ENCODE measurements at regions not wholly inside any gene's neighbourhood (a gene's known extent, or its start where the extent isn't known, plus 50 kb on each side); places are given as distances from the start of the nearest gene placed in this dataset.
"Not testable (repeated sequence)": the region's sequence is repeated elsewhere in the genome, so short reads cannot be mapped to it uniquely, and the experiment has no call there.

DNA sequence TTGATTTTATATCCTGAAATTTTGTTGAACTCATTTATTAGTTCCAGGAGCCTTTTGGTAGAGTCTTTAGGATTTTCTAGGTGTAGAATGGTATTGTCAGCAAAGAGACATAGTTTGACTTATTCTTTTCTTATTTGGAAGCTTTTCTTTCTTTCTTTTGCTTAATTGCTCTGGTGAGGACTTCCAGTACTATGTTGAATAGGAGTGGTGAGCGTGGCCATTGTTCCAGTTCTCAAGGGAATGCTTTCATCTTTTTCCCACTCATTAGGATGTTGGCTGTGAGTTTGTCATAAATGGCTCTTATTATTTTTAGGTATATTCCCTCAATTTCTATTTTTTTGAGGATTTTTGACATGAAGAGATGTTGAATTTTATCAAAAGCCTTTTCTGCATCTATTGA lies 182.2 kb upstream of the SPRY2 start:
- Mint-ChIP-seq H3K27ac (no peak overlapping the region), H3K27me3 (ENCODE audit: low read depth in 3 of 3) (peaks cover 0 to 3% (median 1%) of the 10 kb centered on the region in 3 donors), H3K9me3 (peaks cover 0 to 3% (median 0%) of the 10 kb centered on the region in 6 donors), H3K4me1 (peaks cover 0 to 5% of the 10 kb centered on the region in 2 donors), H3K36me3 (peaks cover 0 to 5% (median 0%) of the 10 kb centered on the region in 3 donors), H3K4me3 (no peak overlapping the region)
- DNase-seq: no peak

DNA sequence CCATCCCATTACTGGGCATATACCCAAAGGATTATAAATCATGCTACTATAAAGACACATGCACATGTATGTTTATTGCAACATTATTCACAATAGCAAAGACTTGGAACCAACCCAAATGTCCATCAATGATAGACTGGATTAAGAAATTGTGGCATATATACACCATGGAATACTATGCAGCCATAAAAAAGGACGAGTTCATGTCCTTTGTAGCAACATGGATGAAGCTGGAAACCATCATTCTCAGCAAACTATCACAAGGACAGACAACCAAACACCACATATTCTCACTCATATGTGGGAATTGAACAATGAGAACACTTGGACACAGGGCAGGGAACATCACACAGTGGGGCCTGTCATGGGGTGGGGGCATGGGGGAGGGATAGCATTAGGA lies 181.5 kb upstream of the SPRY2 start:
- not testable (repeated sequence) for H3K27ac Mint-ChIP-seq; H3K4me1 Mint-ChIP-seq; H3K36me3 Mint-ChIP-seq; DNase-seq; H3K27me3 Mint-ChIP-seq (ENCODE audit: low read depth in 3 of 3); H3K9me3 Mint-ChIP-seq; H3K4me3 Mint-ChIP-seq

DNA sequence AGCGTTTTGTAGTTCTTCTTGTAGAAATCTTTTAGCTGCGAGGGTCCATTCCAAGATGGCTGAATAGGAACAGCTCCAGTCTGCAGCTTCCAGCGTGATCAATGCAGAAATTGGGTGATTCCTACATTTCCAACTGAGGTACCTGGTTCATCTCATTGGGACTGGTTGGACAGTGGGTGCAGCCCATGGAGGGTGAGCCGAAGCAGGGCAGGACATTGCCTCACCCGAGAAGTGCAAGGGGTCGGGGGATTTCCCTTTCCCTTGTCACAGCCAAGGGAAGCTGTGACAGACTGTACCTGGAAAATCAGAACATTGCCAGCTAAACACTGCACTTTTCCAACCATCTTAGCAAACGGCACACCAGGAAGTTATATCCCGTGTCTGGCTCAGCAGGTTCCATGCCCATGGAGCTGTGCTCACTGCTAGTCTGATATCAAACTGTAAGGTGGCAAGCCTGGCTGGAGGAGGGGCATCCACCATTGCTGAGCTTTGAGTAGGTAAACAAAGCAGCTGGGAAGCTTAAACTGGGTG lies 176.0 kb upstream of the SPRY2 start:
- Mint-ChIP-seq H3K4me1 (peaks cover 0 to 9% of the 10 kb centered on the region in 2 donors), H3K36me3 (peaks cover 4 to 11% (median 6%) of the 10 kb centered on the region in 3 donors), H3K27ac (no peak overlapping the region), H3K27me3 (ENCODE audit: low read depth in 3 of 3) (peaks cover 0 to 2% (median 0%) of the 10 kb centered on the region in 3 donors), H3K4me3 (no peak overlapping the region), H3K9me3 (peaks cover 0 to 8% (median 4%) of the 10 kb centered on the region in 6 donors)
- no peak for DNase-seq

DNA sequence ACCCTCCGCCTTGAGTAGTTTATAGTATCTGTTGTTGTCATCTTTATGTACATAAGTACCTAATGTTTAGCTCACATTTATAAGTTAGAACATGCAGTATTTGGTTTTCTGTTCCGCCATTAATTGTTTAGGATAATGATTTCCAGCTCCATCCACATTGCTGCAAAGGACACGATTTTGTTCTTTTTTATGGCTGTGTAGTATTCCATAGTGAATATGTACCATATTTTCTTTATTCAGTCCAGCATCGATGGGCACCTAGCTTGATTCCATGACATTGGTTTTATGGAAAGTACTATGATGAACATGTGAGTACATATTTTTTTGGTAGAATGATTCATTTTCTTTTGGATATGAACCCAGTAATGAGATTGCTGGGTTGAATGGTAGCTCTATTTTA lies 174.4 kb upstream of the SPRY2 start:
- no peak overlapping the region for H3K4me3 Mint-ChIP-seq
- DNase-seq: no peak
- peaks cover 0 to 8% (median 4%) of the 10 kb centered on the region in 6 donors for H3K9me3 Mint-ChIP-seq
- peaks cover 0 to 9% of the 10 kb centered on the region in 2 donors for H3K4me1 Mint-ChIP-seq
- peaks cover 0 to 2% (median 0%) of the 10 kb centered on the region in 3 donors for H3K27me3 Mint-ChIP-seq (ENCODE audit: low read depth in 3 of 3)
- H3K36me3 Mint-ChIP-seq: peaks cover 4 to 11% (median 6%) of the 10 kb centered on the region in 3 donors
- H3K27ac Mint-ChIP-seq: no peak overlapping the region

DNA sequence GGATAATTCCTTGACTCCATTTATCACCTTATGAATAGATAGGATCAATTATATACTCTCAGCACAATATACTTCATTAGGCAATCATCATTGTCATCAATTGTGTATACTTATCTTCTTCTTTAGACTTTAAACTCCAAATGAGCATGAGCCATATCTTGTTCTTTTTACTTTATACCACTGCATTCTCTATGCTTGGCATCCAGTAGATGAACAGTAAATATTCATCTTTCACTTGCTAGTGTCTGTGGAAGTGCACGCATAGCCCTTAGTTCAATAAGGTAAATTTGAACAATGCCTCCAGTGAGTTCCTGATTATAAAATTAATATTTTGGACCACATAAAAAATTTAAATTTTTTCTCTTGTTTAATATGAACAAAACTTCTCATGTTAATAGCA lies 172.3 kb upstream of the SPRY2 start:
- Mint-ChIP-seq H3K27me3 (ENCODE audit: low read depth in 3 of 3) (peaks cover 0 to 3% (median 0%) of the 10 kb centered on the region in 3 donors), H3K27ac (no peak overlapping the region), H3K4me3 (no peak overlapping the region), H3K9me3 (peaks cover 0 to 8% (median 3%) of the 10 kb centered on the region in 6 donors), H3K36me3 (peaks cover 4 to 9% (median 6%) of the 10 kb centered on the region in 3 donors), H3K4me1 (peaks cover 0 to 8% of the 10 kb centered on the region in 2 donors)
- DNase-seq: no peak

DNA sequence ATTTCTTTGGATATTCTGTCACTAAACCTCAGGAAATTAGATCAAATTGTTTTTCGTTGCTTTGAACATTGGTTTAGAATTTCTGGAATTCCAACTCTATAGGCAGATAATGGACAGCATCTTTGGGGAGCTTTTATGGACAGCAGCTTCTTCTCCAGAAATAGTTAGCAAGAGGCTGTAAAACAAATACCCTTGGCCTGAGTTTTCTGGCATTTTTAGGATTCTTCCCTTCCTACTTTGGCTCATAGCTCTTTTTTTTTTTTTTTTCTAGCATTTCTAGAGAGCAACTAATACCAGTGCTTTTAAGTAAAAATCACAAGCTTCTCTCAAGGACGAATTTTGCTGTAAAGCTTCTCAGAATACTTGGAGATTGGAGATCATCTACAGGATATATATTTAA lies 169.8 kb upstream of the SPRY2 start:
- DNase-seq: no peak
- H3K4me3 Mint-ChIP-seq: no peak overlapping the region
- H3K4me1 Mint-ChIP-seq: no peaks in the 10 kb centered on the region
- peaks cover 4 to 9% (median 4%) of the 10 kb centered on the region in 6 donors for H3K9me3 Mint-ChIP-seq
- peaks cover 0 to 2% (median 0%) of the 10 kb centered on the region in 3 donors for H3K27me3 Mint-ChIP-seq (ENCODE audit: low read depth in 3 of 3)
- peaks cover 1 to 9% (median 8%) of the 10 kb centered on the region in 3 donors for H3K36me3 Mint-ChIP-seq
- H3K27ac Mint-ChIP-seq: no peak overlapping the region

DNA sequence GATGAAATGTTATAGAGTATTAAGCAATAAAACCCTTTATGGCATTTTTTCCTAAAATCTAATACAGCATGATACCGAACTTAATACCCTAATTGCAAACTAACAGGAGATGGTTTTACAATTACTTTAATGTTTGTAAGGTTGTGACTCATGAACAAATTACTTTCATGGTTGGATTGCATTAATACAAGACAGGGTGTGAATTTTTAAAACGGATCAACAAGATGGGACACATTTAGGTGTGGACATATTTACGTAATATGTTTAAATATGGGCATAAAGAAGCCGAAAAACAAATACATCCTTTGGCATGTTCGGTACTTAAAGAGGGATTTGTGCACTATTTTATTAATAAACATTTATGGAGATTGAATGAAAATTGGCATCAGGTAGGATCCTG lies 168.3 kb upstream of the SPRY2 start:
- Mint-ChIP-seq H3K4me3 (no peak overlapping the region), H3K27me3 (ENCODE audit: low read depth in 3 of 3) (peaks cover 2% of the 10 kb centered on the region in 3 donors), H3K27ac (no peak overlapping the region), H3K9me3 (peaks cover 3 to 13% (median 8%) of the 10 kb centered on the region in 6 donors), H3K4me1 (no peaks in the 10 kb centered on the region), H3K36me3 (peaks cover 0 to 19% (median 8%) of the 10 kb centered on the region in 3 donors)
- DNase-seq: no peak

DNA sequence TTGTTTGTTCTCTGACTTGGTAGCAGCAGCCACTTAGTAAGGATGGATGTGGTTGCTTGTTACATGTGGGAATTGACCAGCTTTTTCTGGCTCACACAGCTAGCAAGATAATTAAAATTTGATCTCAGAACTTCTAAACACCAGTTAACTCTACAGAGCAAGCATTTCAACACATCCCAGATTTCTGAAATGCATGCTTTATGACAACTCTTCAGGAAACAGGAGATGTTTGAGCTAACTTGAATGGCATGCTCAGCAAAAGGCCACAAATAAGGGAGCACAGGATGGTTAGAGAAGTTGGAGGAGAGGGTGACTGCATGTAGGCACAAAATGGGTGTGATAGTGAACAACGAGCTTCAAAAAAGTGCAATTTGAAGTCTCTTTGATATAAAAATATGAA lies 167.1 kb upstream of the SPRY2 start:
- no peak for DNase-seq
- no peak overlapping the region for H3K27ac Mint-ChIP-seq
- peaks cover 3 to 13% (median 8%) of the 10 kb centered on the region in 6 donors for H3K9me3 Mint-ChIP-seq
- H3K4me1 Mint-ChIP-seq: no peaks in the 10 kb centered on the region
- H3K36me3 Mint-ChIP-seq: peaks cover 0 to 20% (median 8%) of the 10 kb centered on the region in 3 donors
- peaks cover 2% of the 10 kb centered on the region in 3 donors for H3K27me3 Mint-ChIP-seq (ENCODE audit: low read depth in 3 of 3)
- no peak overlapping the region for H3K4me3 Mint-ChIP-seq

DNA sequence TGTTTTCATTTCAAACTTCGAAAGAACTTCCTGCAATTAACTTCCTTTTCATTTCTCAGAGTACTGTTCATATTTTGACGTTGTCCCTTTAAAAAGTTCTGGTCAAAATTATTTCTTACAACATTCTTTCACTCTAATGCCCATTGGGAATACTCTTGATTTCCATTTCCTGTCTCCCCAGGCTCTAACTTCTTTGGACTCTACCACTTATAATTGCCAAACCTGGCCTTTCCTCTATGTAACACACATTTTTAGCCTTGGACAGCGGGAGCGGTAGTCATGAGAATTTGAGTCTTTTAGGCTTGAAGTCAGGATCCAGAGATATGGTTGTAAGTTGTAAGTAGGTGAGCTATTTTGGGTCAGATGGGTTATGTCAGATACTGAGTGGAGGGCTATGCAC lies 163.5 kb upstream of the SPRY2 start:
- no peak for DNase-seq
- Mint-ChIP-seq H3K4me1 (no peaks in the 10 kb centered on the region), H3K27ac (no peak overlapping the region), H3K36me3 (peaks cover 0 to 29% (median 16%) of the 10 kb centered on the region in 3 donors), H3K27me3 (ENCODE audit: low read depth in 3 of 3) (peaks cover 2 to 6% (median 5%) of the 10 kb centered on the region in 3 donors), H3K4me3 (no peak overlapping the region), H3K9me3 (peaks cover 3 to 13% (median 8%) of the 10 kb centered on the region in 6 donors)

DNA sequence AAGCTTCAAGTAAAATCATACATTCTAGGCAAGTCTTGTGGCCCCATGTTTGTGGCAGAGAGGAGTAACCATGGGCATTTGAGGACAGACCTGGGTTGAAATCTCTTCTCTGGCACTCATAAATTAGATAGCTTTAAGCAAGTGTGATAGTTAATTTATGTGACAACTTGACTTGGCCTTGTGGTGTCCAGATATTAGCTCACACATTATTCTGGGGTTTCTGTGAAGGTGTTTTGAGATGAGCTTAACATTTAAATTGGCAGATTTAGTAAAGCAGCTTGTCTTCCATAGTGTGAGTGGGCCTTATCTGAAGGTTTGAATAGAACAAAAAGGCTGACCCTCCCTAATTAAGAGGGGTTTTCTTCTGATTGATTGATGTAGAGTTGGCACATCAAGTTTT lies 161.4 kb upstream of the SPRY2 start:
- H3K4me1 Mint-ChIP-seq: no peaks in the 10 kb centered on the region
- no peak overlapping the region for H3K4me3 Mint-ChIP-seq
- H3K27me3 Mint-ChIP-seq (ENCODE audit: low read depth in 3 of 3): peaks cover 3 to 8% (median 4%) of the 10 kb centered on the region in 3 donors
- H3K27ac Mint-ChIP-seq: no peak overlapping the region
- DNase-seq: no peak
- H3K9me3 Mint-ChIP-seq: peaks cover 3 to 13% (median 8%) of the 10 kb centered on the region in 6 donors
- H3K36me3 Mint-ChIP-seq: peaks cover 0 to 26% (median 16%) of the 10 kb centered on the region in 3 donors

DNA sequence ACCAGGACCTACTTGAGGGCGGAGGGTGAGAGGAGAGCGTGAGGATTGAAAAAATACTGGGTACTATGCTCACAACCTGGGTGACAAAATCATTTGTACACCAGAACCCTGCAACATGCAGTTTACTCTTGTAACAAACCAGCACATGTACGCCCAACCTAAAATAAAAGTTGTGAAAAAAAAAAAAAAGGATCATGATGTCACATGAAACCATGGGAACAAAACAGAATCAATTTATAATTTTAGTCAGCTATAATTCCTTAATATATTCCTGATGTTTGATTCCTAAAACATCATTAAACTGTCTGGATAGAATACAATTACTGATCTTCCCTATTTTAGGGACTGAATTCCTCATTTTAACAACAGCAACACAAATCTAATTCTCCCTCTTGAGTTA lies 160.6 kb upstream of the SPRY2 start:
- H3K27ac Mint-ChIP-seq: no peak overlapping the region
- peaks cover 2 to 12% (median 8%) of the 10 kb centered on the region in 6 donors for H3K9me3 Mint-ChIP-seq
- no peak for DNase-seq
- no peaks in the 10 kb centered on the region for H3K4me1 Mint-ChIP-seq
- H3K27me3 Mint-ChIP-seq (ENCODE audit: low read depth in 3 of 3): peaks cover 3 to 8% (median 4%) of the 10 kb centered on the region in 3 donors
- peaks cover 0 to 26% (median 14%) of the 10 kb centered on the region in 3 donors for H3K36me3 Mint-ChIP-seq
- no peak overlapping the region for H3K4me3 Mint-ChIP-seq

DNA sequence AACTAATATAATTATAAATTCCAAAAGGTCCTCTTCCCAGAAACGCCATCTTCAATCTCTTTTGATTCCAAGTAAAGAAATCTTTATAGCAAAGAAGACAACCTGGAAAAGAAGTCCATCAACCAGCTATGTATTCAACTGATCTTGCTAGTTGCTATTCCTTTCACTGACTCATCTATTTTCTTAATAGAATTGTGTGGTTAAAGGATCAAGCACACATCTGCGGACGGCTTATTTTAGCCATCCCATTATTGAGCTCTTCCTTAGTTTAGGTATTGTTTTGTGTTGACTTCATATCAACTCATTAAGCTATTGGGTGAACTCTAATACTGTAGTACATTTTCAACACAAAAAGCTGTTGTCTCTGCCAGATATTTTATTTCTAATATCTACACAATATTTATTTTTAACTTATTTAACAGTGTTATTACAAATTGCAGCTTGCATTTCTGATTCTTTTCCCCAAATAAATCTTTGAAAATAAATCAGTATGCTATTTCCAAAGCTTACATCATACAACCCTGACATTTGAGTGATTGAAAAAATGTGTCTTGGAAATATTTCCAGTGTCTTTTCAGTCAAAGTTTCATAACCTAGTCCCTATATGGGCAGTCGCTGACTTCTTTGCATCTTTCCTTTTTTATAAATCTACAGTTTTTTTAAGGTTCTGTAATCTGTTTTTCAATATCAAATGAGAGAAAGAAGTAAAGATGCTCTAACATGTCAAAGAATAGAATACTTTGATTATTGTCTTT lies 158.8 kb upstream of the SPRY2 start:
- Mint-ChIP-seq H3K9me3 (peaks cover 0 to 3% (median 0%) of the 10 kb centered on the region in 6 donors), H3K27me3 (ENCODE audit: low read depth in 3 of 3) (peaks cover 3 to 7% (median 4%) of the 10 kb centered on the region in 3 donors), H3K4me3 (no peak overlapping the region), H3K36me3 (peaks cover 0 to 14% (median 8%) of the 10 kb centered on the region in 3 donors), H3K27ac (no peak overlapping the region), H3K4me1 (no peaks in the 10 kb centered on the region)
- DNase-seq: no peak

DNA sequence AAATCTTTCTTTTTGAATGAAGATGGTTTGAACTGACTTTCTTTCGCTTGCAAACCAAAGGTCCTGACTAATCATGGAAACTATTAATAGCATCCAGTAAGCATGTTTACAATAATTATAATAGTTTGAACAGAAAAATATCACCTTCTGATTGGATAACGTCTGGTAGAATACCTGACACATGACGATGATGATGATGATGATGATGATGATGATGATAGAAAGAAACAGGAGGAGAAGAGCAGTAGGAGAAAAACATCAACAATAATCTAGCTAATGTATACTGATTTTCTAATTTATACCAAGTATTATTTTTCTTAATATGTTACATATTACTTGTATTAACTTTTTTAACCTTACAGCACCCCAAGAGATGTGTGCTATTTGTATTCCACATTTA lies 157.5 kb upstream of the SPRY2 start:
- H3K4me3 Mint-ChIP-seq: no peak overlapping the region
- peaks cover 3 to 10% (median 8%) of the 10 kb centered on the region in 3 donors for H3K36me3 Mint-ChIP-seq
- no peaks in the 10 kb centered on the region for H3K4me1 Mint-ChIP-seq
- no peak overlapping the region for H3K27ac Mint-ChIP-seq
- H3K27me3 Mint-ChIP-seq (ENCODE audit: low read depth in 3 of 3): peaks cover 2 to 7% (median 3%) of the 10 kb centered on the region in 3 donors
- H3K9me3 Mint-ChIP-seq: no peaks in the 10 kb centered on the region
- DNase-seq: no peak

DNA sequence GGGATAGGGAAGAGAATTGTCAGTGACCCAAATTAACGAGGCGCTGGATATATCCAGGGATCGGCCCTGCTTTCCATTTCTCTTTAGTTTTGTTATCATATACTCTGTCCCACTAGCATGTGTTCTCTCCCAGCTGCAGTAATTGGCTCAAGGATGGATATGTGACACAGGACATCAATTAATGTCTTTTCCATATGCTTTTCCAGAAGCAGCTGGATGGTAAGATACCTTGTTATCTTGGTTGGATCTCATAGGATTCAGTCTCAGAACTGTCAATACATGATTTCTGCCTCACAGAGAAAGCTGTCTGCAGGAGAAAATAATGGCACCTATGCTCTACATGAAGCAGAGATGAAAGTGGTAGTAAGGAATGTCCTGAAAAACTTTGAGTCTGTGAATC lies 157.1 kb upstream of the SPRY2 start:
- Mint-ChIP-seq H3K9me3 (no peaks in the 10 kb centered on the region), H3K4me3 (no peak overlapping the region), H3K27me3 (ENCODE audit: low read depth in 3 of 3) (peaks cover 2 to 7% (median 3%) of the 10 kb centered on the region in 3 donors), H3K36me3 (peaks cover 3 to 9% (median 7%) of the 10 kb centered on the region in 3 donors), H3K4me1 (no peaks in the 10 kb centered on the region), H3K27ac (no peak overlapping the region)
- DNase-seq: no peak

Data from immature natural killer cell (primary cell).